Heart left ventricle (tissue), 16 donors: ENCODE measurements at regions not wholly inside any gene's neighbourhood (a gene's known extent, or its start where the extent isn't known, plus 50 kb on each side); places are given as distances from the start of the nearest gene placed in this dataset.

Experiments
- ATAC-seq, 4 donors: fragments of 200-7000 bp; cut with Tn5 transposase; one replicate each; pipeline ENCODE4 v1.9.1; 2020 to 2022; ENCODE audit warnings: moderate library complexity in 4 of 4, mild to moderate bottlenecking in 3 of 4, moderate number of reproducible peaks in 1 of 4
- DNase-seq, 5 donors: peaks; one replicate each; pipeline ENCODE4 v3.0.0-alpha.2; 2020
- H3K27ac ChIP-seq, 12 donors: fragments of 200-600 bp; sonication (generic) in 4 of 12; one replicate each; pipeline versions ENCODE4 v1.5.0 to v1.8.0; 2016 to 2022; ENCODE audit warnings: mild to moderate bottlenecking in 2 of 12
- H3K27me3 ChIP-seq, 9 donors: fragments of 200-600 bp; sonication (generic) in 2 of 9; one replicate each; pipeline versions ENCODE4 v1.5.1 to v1.8.0; 2016 to 2022; ENCODE audit warnings: mild to moderate bottlenecking in 3 of 9
- H3K36me3 ChIP-seq, 9 donors: fragments of 200-600 bp; sonication (generic) in 2 of 9; one replicate each; pipeline versions ENCODE4 v1.5.0 to v1.8.0; 2018 to 2022; ENCODE audit warnings: mild to moderate bottlenecking in 2 of 9
- H3K4me1 ChIP-seq, 12 donors: fragments of 200-600 bp; sonication (generic) in 4 of 12; one replicate each; pipeline versions ENCODE4 v1.5.0 to v1.8.0; 2016 to 2022; ENCODE audit warnings: mild to moderate bottlenecking in 3 of 12
- H3K4me3 ChIP-seq, 12 donors: fragments of 200-600 bp; sonication (generic) in 4 of 12; one replicate each; pipeline versions ENCODE4 v1.5.0 to v1.8.0; 2017 to 2022; ENCODE audit warnings: mild to moderate bottlenecking in 9 of 12, moderate library complexity in 4 of 12
- H3K9me3 ChIP-seq, 12 donors: fragments of 200-600 bp; sonication (generic) in 4 of 12; one replicate each; pipeline versions ENCODE4 v1.5.0 to v1.8.0; 2016 to 2022; ENCODE audit warnings: mild to moderate bottlenecking in 1 of 12
- POLR2A ChIP-seq, 2 donors: fragments of 450-650 bp; IDR thresholded peaks; one replicate each; pipeline ENCODE4 v1.6.1; 2017; ENCODE audit warnings: antibody characterized with exemption in 2 of 2, mild to moderate bottlenecking in 2 of 2, moderate library complexity in 2 of 2
- WGBS, 4 donors: extraction: QIAGEN DNeasy Blood & Tissue Kit in 2 of 4; methylation state at CpG; one replicate each; pipeline versions ENCODE4 v1.1.5 to v1.1.7; 2013 to 2018; 5-methylcytosine and 5-hydroxymethylcytosine counted together
- intact Hi-C, 10 donors: fragments of 100-400 bp; cut with DNase I; formaldehyde crosslinking; loops; one replicate each; pipeline versions ENCODE4 v1.11.1 to v1.14.2; 2022
- TF ChIP-seq, protein P1 (sequence below), 12 donors: fragments of 200-600 bp; sonication (generic) in 4 of 12; IDR thresholded peaks; one replicate each; pipeline versions ENCODE4 v1.5.0 to v1.8.0; 2018 to 2022; ENCODE audit warnings: antibody characterized with exemption in 12 of 12, mild to moderate bottlenecking in 5 of 12
- donor health status: ischemic (EF 13 %, LVEDD 7.1; RV severe dilation, severe dysfunction).
- donor health status: healthy with polysubstance abuse.
- donor health status: DM: no; HTN: yes; CAD: no.
- donor health status: DM: no; HTN: no; CAD: no.
- donor health status: ischemic (EF 25% LVEDD 6.9; RV normal size, moderate dysfunction).
- donor health status: ischemic (EF 25% LVEDD 5.7; RV mildly dilated, moderate dysfunction).
- donor health status: healthy.
- donor health status: DM: yes; HTN: yes; CAD: no.
- donor health status: ischemic (EF 35%, LVEDD 5.7; RV mildly dilated, moderate dysfunction).
- donor health status: nonischemic (EF 11% LVEDD 7.7; RV severe dilation, severe dysfunction).
- donor health status: DM: yes; HTN: yes; CAD: no.
- donor health status: PGD.
- donor health status: ischemic (EF 29% LVEDD 5.4; RV normal size, mild dysfunction).
- donor health status: nonischemic (EF 23%, LVEDD 6.1; RV moderate dilation, normal function).

DNA sequence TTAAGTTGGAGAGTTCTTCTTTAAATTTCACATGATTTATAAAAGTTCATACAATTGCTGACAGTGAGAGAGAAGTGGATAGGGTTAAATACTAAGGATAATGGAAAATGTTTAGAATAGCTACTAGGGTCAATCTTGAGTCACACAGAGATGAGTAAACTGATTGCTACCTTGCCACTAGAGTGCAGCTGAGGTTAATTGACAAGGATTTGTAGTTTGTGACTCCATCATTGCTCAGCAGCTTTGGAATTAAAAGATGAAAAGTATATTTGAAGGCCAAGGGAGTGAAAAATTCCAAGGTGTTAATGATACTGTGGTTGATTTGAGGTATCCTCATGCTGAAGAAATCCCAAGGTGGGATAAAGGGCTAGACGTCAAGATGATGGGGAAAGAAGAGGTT, 524.0 kb downstream of the UTRN start:
- H3K36me3 ChIP-seq: peaks cover 0 to 66% (median 28%) of the 10 kb centered on the region in 9 donors
- WGBS, 4 donors: 36 to 95% (median 88%) methylated on average over 1 of the region's 1 CpG
- no peak for ATAC-seq

DNA sequence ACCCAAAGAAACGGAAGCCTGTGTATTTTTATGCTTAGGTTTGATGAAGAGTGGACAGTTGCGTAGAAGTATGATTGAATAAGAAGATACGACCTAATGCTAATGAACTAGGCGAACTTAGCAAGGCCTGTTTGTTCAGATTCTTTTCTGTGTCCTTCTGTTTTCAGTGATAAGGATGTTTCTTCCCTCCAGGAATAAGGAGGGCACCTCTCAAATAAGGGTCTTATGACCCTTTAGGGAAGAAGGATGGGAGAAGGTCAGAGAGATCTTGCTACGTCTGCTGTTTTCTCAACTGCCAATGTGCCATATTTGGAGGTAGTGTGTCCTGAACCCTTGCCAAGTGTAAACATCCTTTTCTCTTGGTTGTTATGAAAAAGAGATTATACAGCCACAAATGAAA, 524.8 kb downstream of the UTRN start:
- no peaks in the 10 kb centered on the region for H3K27me3 ChIP-seq
- ATAC-seq (no peak), DNase-seq (no peak)
- H3K36me3 ChIP-seq: peaks cover 0 to 63% (median 37%) of the 10 kb centered on the region in 9 donors
- 90 to 91% (median 91%) methylated on average over 5 of the region's 5 CpGs for WGBS, 4 donors
- TF ChIP-seq, protein P1, sequence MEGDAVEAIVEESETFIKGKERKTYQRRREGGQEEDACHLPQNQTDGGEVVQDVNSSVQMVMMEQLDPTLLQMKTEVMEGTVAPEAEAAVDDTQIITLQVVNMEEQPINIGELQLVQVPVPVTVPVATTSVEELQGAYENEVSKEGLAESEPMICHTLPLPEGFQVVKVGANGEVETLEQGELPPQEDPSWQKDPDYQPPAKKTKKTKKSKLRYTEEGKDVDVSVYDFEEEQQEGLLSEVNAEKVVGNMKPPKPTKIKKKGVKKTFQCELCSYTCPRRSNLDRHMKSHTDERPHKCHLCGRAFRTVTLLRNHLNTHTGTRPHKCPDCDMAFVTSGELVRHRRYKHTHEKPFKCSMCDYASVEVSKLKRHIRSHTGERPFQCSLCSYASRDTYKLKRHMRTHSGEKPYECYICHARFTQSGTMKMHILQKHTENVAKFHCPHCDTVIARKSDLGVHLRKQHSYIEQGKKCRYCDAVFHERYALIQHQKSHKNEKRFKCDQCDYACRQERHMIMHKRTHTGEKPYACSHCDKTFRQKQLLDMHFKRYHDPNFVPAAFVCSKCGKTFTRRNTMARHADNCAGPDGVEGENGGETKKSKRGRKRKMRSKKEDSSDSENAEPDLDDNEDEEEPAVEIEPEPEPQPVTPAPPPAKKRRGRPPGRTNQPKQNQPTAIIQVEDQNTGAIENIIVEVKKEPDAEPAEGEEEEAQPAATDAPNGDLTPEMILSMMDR (IDR thresholded peaks at IDR 0.05): no peak
- no peak for TF ChIP-seq POLR2A (IDR thresholded peaks at IDR 0.05)
- H3K4me3 ChIP-seq: no peak overlapping the region
- H3K27ac ChIP-seq: no peak overlapping the region
- H3K9me3 ChIP-seq: no peaks in the 10 kb centered on the region
- intact Hi-C loops: no loop called here
- H3K4me1 ChIP-seq: peaks cover 0 to 8% (median 0%) of the 10 kb centered on the region in 12 donors

More for the DNA sequence above, 524.0 kb downstream of the UTRN start:
- intact Hi-C loops: no loop called here
- no peak for TF ChIP-seq POLR2A (IDR thresholded peaks at IDR 0.05)
- TF ChIP-seq, protein P1 (IDR thresholded peaks at IDR 0.05): no peak
- H3K4me3 ChIP-seq: no peak overlapping the region
- peaks cover 0 to 8% (median 0%) of the 10 kb centered on the region in 12 donors for H3K4me1 ChIP-seq
- no peaks in the 10 kb centered on the region for H3K27me3 ChIP-seq
- H3K9me3 ChIP-seq: no peaks in the 10 kb centered on the region
- H3K27ac ChIP-seq: no peak overlapping the region
- DNase-seq: no peak

DNA sequence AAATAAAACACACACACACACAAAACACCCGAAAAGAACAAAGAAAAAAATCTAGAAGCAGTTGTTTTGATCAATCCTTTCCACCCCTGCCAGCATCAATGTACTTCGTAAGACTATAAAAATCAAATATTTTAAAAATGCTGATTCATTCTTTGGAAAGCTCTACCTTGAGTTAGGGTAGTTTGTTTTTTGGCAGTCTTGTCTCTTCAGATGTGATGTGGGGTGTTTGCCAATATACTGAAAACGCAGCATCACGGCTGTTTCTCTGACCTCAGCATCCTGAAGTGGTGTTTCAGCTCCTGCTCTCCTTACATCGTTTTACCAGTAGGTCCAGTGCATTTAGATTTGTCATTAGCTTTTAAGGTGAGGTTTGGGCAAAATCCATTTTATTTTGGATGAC, 526.0 kb downstream of the UTRN start:
- no peak overlapping the region for H3K4me3 ChIP-seq
- no peaks in the 10 kb centered on the region for H3K9me3 ChIP-seq
- TF ChIP-seq POLR2A (IDR thresholded peaks at IDR 0.05): no peak
- TF ChIP-seq, protein P1 (IDR thresholded peaks at IDR 0.05): no peak
- H3K27ac ChIP-seq: no peak overlapping the region
- H3K4me1 ChIP-seq: peaks cover 0 to 14% (median 0%) of the 10 kb centered on the region in 12 donors
- 71 to 84% (median 74%) methylated on average over 5 of the region's 5 CpGs for WGBS, 4 donors
- DNase-seq (no peak), ATAC-seq (no peak)
- H3K27me3 ChIP-seq: no peaks in the 10 kb centered on the region
- H3K36me3 ChIP-seq: peaks cover 0 to 60% (median 36%) of the 10 kb centered on the region in 9 donors
- intact Hi-C loops: no loop called here

DNA sequence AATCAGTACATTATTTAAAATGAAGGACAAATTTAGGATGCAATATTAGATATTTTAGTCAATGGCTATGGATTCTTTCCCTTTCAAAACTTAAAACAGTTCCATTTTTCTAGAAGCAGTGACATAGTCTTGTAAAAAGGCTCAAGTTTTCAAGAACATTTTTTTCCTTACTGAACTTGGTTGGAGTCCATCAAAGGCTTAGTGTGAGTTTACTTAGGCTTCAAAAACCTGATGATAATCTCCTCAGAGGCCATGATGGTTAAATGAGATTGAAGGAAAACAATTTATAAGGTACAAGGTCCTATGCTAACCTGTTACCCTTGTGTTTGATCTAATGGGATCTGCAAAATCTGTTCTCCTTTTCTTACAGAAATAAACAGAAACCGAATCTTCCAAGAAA, 531.8 kb downstream of the UTRN start:
- ATAC-seq (no peak), DNase-seq (no peak)
- Histone ChIP-seq H3K27ac (no peak overlapping the region), H3K27me3 (no peaks in the 10 kb centered on the region), H3K9me3 (no peaks in the 10 kb centered on the region), H3K4me1 (peaks cover 0 to 6% (median 0%) of the 10 kb centered on the region in 12 donors), H3K4me3 (no peak overlapping the region), H3K36me3 (peaks cover 0 to 46% (median 39%) of the 10 kb centered on the region in 9 donors)
- 95 to 100% (median 100%) methylated on average over 1 of the region's 1 CpG for WGBS, 4 donors
- intact Hi-C loops: no loop called here
- no peak for TF ChIP-seq POLR2A (IDR thresholded peaks at IDR 0.05)
- TF ChIP-seq, protein P1 (IDR thresholded peaks at IDR 0.05): no peak
